Esophagus squamous epithelium (tissue), 5 donors: ENCODE measurements at regions not wholly inside any gene's neighbourhood (a gene's known extent, or its start where the extent isn't known, plus 50 kb on each side); places are given as distances from the start of the nearest gene placed in this dataset.
"Not testable (repeated sequence)": the region's sequence is repeated elsewhere in the genome, so short reads cannot be mapped to it uniquely, and the experiment has no call there.

Source experiments
- DNase-seq: peaks from one replicate; lab custom pipeline; 2025; lab: John Stamatoyannopoulos, UW
- H3K27ac ChIP-seq, 4 donors: fragments of 200-600 bp; sonication (generic); one replicate each; pipeline ENCODE4 v1.5.1; 2016 to 2019; ENCODE audit warnings: mild to moderate bottlenecking in 1 of 4
- H3K27me3 ChIP-seq, 4 donors: fragments of 200-600 bp; sonication (generic); 1 replicate in 3 of 4; 2 replicates in 1 of 4; pipeline versions ENCODE4 v1.5.1 to v1.6.0; 2017 to 2021; ENCODE audit warnings: antibody characterized with exemption in 1 of 4
- H3K36me3 ChIP-seq, 3 donors: fragments of 200-600 bp; sonication (generic); one replicate each; pipeline ENCODE4 v1.5.1; 2016 to 2019
- H3K4me1 ChIP-seq, 3 donors: fragments of 200-600 bp; sonication (generic); one replicate each; pipeline ENCODE4 v1.5.1; 2017 to 2019
- H3K4me3 ChIP-seq, 4 donors: fragments of 200-600 bp; sonication (generic); 1 replicate in 3 of 4; 2 replicates in 1 of 4; pipeline ENCODE4 v1.5.1; 2016 to 2019; ENCODE audit warnings: mild to moderate bottlenecking in 2 of 4, moderate library complexity in 1 of 4
- H3K9me3 ChIP-seq, 3 donors: fragments of 200-600 bp; sonication (generic); one replicate each; pipeline ENCODE4 v1.5.1; 2016 to 2019
- CTCF ChIP-seq, 6 experiments: fragments of 450-650 bp in 4 of 6; fragments of 200-600 bp in 2 of 6; sonication (generic) in 2 of 6; IDR thresholded peaks; one replicate each; pipeline ENCODE4 v1.5.1; 2016 to 2019; ENCODE audit warnings: antibody characterized with exemption in 6 of 6, mild to moderate bottlenecking in 4 of 6, moderate library complexity in 4 of 6
- POLR2A ChIP-seq, 4 donors: fragments of 450-650 bp; IDR thresholded peaks; one replicate each; pipeline ENCODE4 v1.6.1; 2017; ENCODE audit warnings: antibody characterized with exemption in 4 of 4, mild to moderate bottlenecking in 4 of 4, moderate library complexity in 3 of 4
- WGBS, 2 donors: methylation state at CpG; one replicate each; pipeline ENCODE4 v1.1.5; 2018; 5-methylcytosine and 5-hydroxymethylcytosine counted together
- intact Hi-C: fragments of 100-400 bp; cut with DNase I; formaldehyde crosslinking; loops from one replicate; pipeline ENCODE4 v1.15.0; 2022
- donor health status: DM: yes; HTN: yes; CAD: no.

- Histone ChIP-seq H3K27ac (no peak overlapping the region), H3K27me3 (no peaks in the 10 kb centered on the region), H3K4me1 (no peaks in the 10 kb centered on the region), H3K36me3 (no peaks in the 10 kb centered on the region), H3K4me3 (no peak overlapping the region), H3K9me3 (no peaks in the 10 kb centered on the region)
- intact Hi-C loops = no loop called here
- no peak for DNase-seq
- WGBS, 2 donors = 84 to 89% methylated on average over 7 of the region's 7 CpGs
- no peak for TF ChIP-seq POLR2A (IDR thresholded peaks at IDR 0.05)
- TF ChIP-seq CTCF (IDR thresholded peaks at IDR 0.05) = no peak
Measured at GRCh38 chr21:20024741-20025140, 973.5 kb upstream of the NCAM2 start.

GRCh38 chr21:20026543-20026942 is 971.7 kb upstream of the NCAM2 start:
- WGBS, 2 donors = 84 to 97% methylated on average over 2 of the region's 2 CpGs
- no peaks in the 10 kb centered on the region for H3K9me3 ChIP-seq
- H3K4me3 ChIP-seq = no peak overlapping the region
- no peak for DNase-seq
- H3K36me3 ChIP-seq = no peaks in the 10 kb centered on the region
- intact Hi-C loops = no loop called here
- H3K27me3 ChIP-seq = no peaks in the 10 kb centered on the region
- no peaks in the 10 kb centered on the region for H3K4me1 ChIP-seq
- TF ChIP-seq POLR2A (IDR thresholded peaks at IDR 0.05) (no peak), CTCF (IDR thresholded peaks at IDR 0.05) (no peak)
- H3K27ac ChIP-seq = no peak overlapping the region

- 38 to 68% methylated on average over 3 to 4 of the region's 4 CpGs for WGBS, 2 donors
- no peak for TF ChIP-seq POLR2A (IDR thresholded peaks at IDR 0.05)
- DNase-seq = no peak
- Histone ChIP-seq H3K9me3 (no peaks in the 10 kb centered on the region), H3K27ac (no peak overlapping the region), H3K4me3 (no peak overlapping the region), H3K27me3 (no peaks in the 10 kb centered on the region), H3K36me3 (no peaks in the 10 kb centered on the region), H3K4me1 (no peaks in the 10 kb centered on the region)
- intact Hi-C loops = no loop called here
Measured at GRCh38 chr21:20030390-20030789, 967.8 kb upstream of the NCAM2 start.

- no CpG with 5 or more reads among the region's 4 CpGs for WGBS, 2 donors
- intact Hi-C loops = no loop called here
- no peak overlapping the region for H3K4me3 ChIP-seq
- no peak overlapping the region for H3K27ac ChIP-seq
- no peaks in the 10 kb centered on the region for H3K9me3 ChIP-seq
- no peaks in the 10 kb centered on the region for H3K4me1 ChIP-seq
- TF ChIP-seq CTCF (IDR thresholded peaks at IDR 0.05) (no peak), POLR2A (IDR thresholded peaks at IDR 0.05) (no peak)
- H3K27me3 ChIP-seq = no peaks in the 10 kb centered on the region
- H3K36me3 ChIP-seq = no peaks in the 10 kb centered on the region
- no peak for DNase-seq
Measured at GRCh38 chr21:20031807-20032206, 966.4 kb upstream of the NCAM2 start.

- Histone ChIP-seq H3K4me3 (no peak overlapping the region), H3K9me3 (peaks cover 0 to 7% (median 0%) of the 10 kb centered on the region in 3 donors), H3K36me3 (no peaks in the 10 kb centered on the region), H3K4me1 (no peaks in the 10 kb centered on the region), H3K27me3 (no peaks in the 10 kb centered on the region), H3K27ac (no peak overlapping the region)
- intact Hi-C loops = no loop called here
- TF ChIP-seq POLR2A (IDR thresholded peaks at IDR 0.05) (no peak), CTCF (IDR thresholded peaks at IDR 0.05) (no peak)
- no peak for DNase-seq
- 78 to 86% methylated on average over 2 of the region's 2 CpGs for WGBS, 2 donors
Measured at GRCh38 chr21:20040768-20041167, 957.4 kb upstream of the NCAM2 start.

GRCh38 chr21:20045197-20045596 is 953.0 kb upstream of the NCAM2 start:
- no peak for TF ChIP-seq POLR2A (IDR thresholded peaks at IDR 0.05)
- H3K36me3 ChIP-seq = no peaks in the 10 kb centered on the region
- DNase-seq = no peak
- intact Hi-C loops = no loop called here
- no peak overlapping the region for H3K27ac ChIP-seq
- no peak overlapping the region for H3K4me3 ChIP-seq
- H3K27me3 ChIP-seq = no peaks in the 10 kb centered on the region
- WGBS, 2 donors = 72 to 73% methylated on average over 2 to 4 of the region's 5 CpGs
- no peaks in the 10 kb centered on the region for H3K4me1 ChIP-seq
- peaks cover 0 to 14% (median 0%) of the 10 kb centered on the region in 3 donors for H3K9me3 ChIP-seq

GRCh38 chr21:20048130-20048837 is 949.9 kb upstream of the NCAM2 start:
- H3K4me3 ChIP-seq, intact Hi-C loops, DNase-seq, H3K27me3 ChIP-seq, H3K4me1 ChIP-seq, H3K36me3 ChIP-seq, H3K27ac ChIP-seq: not testable (repeated sequence)
- WGBS, 2 donors = 89 to 90% methylated on average over 12 to 13 of the region's 20 CpGs
- H3K9me3 ChIP-seq = peaks cover 0 to 14% (median 0%) of the 10 kb centered on the region in 3 donors
